WTC11 (cell line): ENCODE measurements at regions not wholly inside any gene's neighbourhood (a gene's known extent, or its start where the extent isn't known, plus 50 kb on each side); places are given as distances from the start of the nearest gene placed in this dataset.

Experiments used
- ATAC-seq: fragments of 200-7000 bp; cut with Tn5 transposase; 2 replicates; pipeline ENCODE4 v1.10.0; 2021; ENCODE audit warnings: mild to moderate bottlenecking, moderate library complexity
- CTCF ChIA-PET: fragments of 300-600 bp; sonication (Branson Sonifier 250); formaldehyde crosslinking; loops from one replicate; lab custom pipeline; 2021; ENCODE audit warnings: antibody characterized with exemption; lab: Charles Lee
- POLR2A ChIA-PET: fragments of 350-600 bp; sonication (Branson Sonifier 250); formaldehyde crosslinking; loops from one replicate; lab custom pipeline; 2021; ENCODE audit warnings: antibody characterized with exemption; lab: Charles Lee
- DNase-seq: peaks from one replicate; pipeline ENCODE4 v3.0.0; 2021; ENCODE audit warnings: low spot score
- H3K27ac Mint-ChIP-seq: 2 replicates; pipeline ENCODE4 v1.8.0; 2021; ENCODE audit warnings: mixed read lengths
- H3K27me3 Mint-ChIP-seq: 2 replicates; pipeline ENCODE4 v1.8.0; 2021; ENCODE audit warnings: low read depth, mild to moderate bottlenecking, moderate library complexity, mixed read lengths
- H3K36me3 Mint-ChIP-seq: 2 replicates; pipeline ENCODE4 v1.8.0; 2021; ENCODE audit warnings: mixed read lengths
- H3K4me1 Mint-ChIP-seq: 2 replicates; pipeline ENCODE4 v1.8.0; 2022; ENCODE audit warnings: mixed read lengths
- H3K4me3 Mint-ChIP-seq: 2 replicates; pipeline ENCODE4 v1.8.0; 2021; ENCODE audit warnings: mild to moderate bottlenecking, moderate library complexity, mixed read lengths
- H3K9me3 Mint-ChIP-seq: 2 replicates; pipeline ENCODE4 v1.8.0; 2021; ENCODE audit warnings: mixed read lengths
- E2F5 ChIP-seq: sonication (generic); formaldehyde crosslinking; IDR thresholded peaks from 2 replicates; pipeline ENCODE4 v1.8.1; 2022; ENCODE audit warnings: mild to moderate bottlenecking, moderate library complexity, missing genetic modification reagents
- ELF4 ChIP-seq: sonication (generic); formaldehyde crosslinking; IDR thresholded peaks from 2 replicates; pipeline ENCODE4 v1.8.1; 2022; ENCODE audit warnings: low read depth, mild to moderate bottlenecking, moderate library complexity, missing genetic modification reagents
- ETV6 ChIP-seq: sonication (generic); formaldehyde crosslinking; IDR thresholded peaks from 2 replicates; pipeline ENCODE4 v1.8.1; 2022; ENCODE audit warnings: mild to moderate bottlenecking, missing genetic modification reagents
- FOXJ3 ChIP-seq: sonication (generic); formaldehyde crosslinking; IDR thresholded peaks from 2 replicates; pipeline ENCODE4 v1.9.0; 2021; ENCODE audit warnings: missing genetic modification reagents, mild to moderate bottlenecking, borderline replicate concordance
- GABPB1 ChIP-seq: sonication (generic); formaldehyde crosslinking; IDR thresholded peaks from 2 replicates; pipeline ENCODE4 v1.8.1; 2023; ENCODE audit warnings: mild to moderate bottlenecking, missing genetic modification reagents
- NFE2L1 ChIP-seq: sonication (generic); formaldehyde crosslinking; IDR thresholded peaks from 2 replicates; pipeline ENCODE4 v1.8.1; 2023; ENCODE audit warnings: missing genetic modification reagents
- NFYB ChIP-seq: sonication (generic); formaldehyde crosslinking; conservative IDR thresholded peaks from 2 replicates; pipeline ENCODE4 v1.8.0; 2022; ENCODE audit warnings: low read depth, missing genetic modification reagents
- NR2C2 ChIP-seq: sonication (generic); formaldehyde crosslinking; IDR thresholded peaks from 2 replicates; pipeline ENCODE4 v1.8.0; 2022; ENCODE audit warnings: mild to moderate bottlenecking, missing genetic modification reagents
- PRDM15 ChIP-seq: sonication (generic); formaldehyde crosslinking; IDR thresholded peaks from 2 replicates; pipeline ENCODE4 v1.8.0; 2022; ENCODE audit warnings: missing genetic modification reagents
- SMAD4 ChIP-seq: sonication (generic); formaldehyde crosslinking; IDR thresholded peaks from 2 replicates; pipeline ENCODE4 v1.8.0; 2022; ENCODE audit warnings: mild to moderate bottlenecking, missing genetic modification reagents
- STAT6 ChIP-seq: sonication (generic); formaldehyde crosslinking; conservative IDR thresholded peaks from 2 replicates; pipeline ENCODE4 v1.8.1; 2023; ENCODE audit warnings: mild to moderate bottlenecking, low read depth, missing genetic modification reagents, moderate library complexity
- TP53 ChIP-seq: sonication (generic); formaldehyde crosslinking; IDR thresholded peaks from 2 replicates; pipeline ENCODE4 v1.8.1; 2023; ENCODE audit warnings: mild to moderate bottlenecking, missing genetic modification reagents
- ZNF396 ChIP-seq: fragments of 250-450 bp; sonication (Bioruptor Pico); IDR thresholded peaks from 2 replicates; pipeline ENCODE4 v1.8.0; 2021; ENCODE audit warnings: mild to moderate bottlenecking, moderate library complexity, borderline replicate concordance
- TF ChIP-seq, protein P1 (sequence below): sonication (generic); formaldehyde crosslinking; IDR thresholded peaks from 2 replicates; pipeline ENCODE4 v1.8.1; 2023; ENCODE audit warnings: mild to moderate bottlenecking, moderate library complexity, missing genetic modification reagents
- TF ChIP-seq, protein P2 (sequence below): sonication (generic); formaldehyde crosslinking; IDR thresholded peaks from 2 replicates; pipeline ENCODE4 v1.8.1; 2023; ENCODE audit warnings: mild to moderate bottlenecking, missing genetic modification reagents, moderate library complexity
- TF ChIP-seq, protein P3 (sequence below): sonication (generic); formaldehyde crosslinking; IDR thresholded peaks from 2 replicates; pipeline ENCODE4 v1.8.0; 2022; ENCODE audit warnings: mild to moderate bottlenecking, missing genetic modification reagents

- no peak for TF ChIP-seq PRDM15 (CRISPR knock-in tag)
- no peak for TF ChIP-seq E2F5 (CRISPR knock-in tag)
- no peak for TF ChIP-seq STAT6 (CRISPR knock-in tag)
Measured at GRCh38 chr3:159366476-159366875, 564.6 kb downstream of the MFSD1 start (continued).

- no peak overlapping the region for H3K27ac Mint-ChIP-seq
- ChIA-PET CTCF (no interaction called here), POLR2A (no interaction called here)
- TF ChIP-seq ELF4: no peak
- TF ChIP-seq STAT6 (CRISPR knock-in tag): no peak
- no peaks in the 10 kb centered on the region for H3K36me3 Mint-ChIP-seq
- DNase-seq: no peak
- H3K27me3 Mint-ChIP-seq: no peaks in the 10 kb centered on the region; the same call in 1 of the 2 replicates
- ATAC-seq: no peak
- H3K4me3 Mint-ChIP-seq: no peak overlapping the region
- H3K4me1 Mint-ChIP-seq: no peaks in the 10 kb centered on the region
- no peaks in the 10 kb centered on the region for H3K9me3 Mint-ChIP-seq
Measured at GRCh38 chr3:159371961-159372360, 570.1 kb downstream of the MFSD1 start.

DNA sequence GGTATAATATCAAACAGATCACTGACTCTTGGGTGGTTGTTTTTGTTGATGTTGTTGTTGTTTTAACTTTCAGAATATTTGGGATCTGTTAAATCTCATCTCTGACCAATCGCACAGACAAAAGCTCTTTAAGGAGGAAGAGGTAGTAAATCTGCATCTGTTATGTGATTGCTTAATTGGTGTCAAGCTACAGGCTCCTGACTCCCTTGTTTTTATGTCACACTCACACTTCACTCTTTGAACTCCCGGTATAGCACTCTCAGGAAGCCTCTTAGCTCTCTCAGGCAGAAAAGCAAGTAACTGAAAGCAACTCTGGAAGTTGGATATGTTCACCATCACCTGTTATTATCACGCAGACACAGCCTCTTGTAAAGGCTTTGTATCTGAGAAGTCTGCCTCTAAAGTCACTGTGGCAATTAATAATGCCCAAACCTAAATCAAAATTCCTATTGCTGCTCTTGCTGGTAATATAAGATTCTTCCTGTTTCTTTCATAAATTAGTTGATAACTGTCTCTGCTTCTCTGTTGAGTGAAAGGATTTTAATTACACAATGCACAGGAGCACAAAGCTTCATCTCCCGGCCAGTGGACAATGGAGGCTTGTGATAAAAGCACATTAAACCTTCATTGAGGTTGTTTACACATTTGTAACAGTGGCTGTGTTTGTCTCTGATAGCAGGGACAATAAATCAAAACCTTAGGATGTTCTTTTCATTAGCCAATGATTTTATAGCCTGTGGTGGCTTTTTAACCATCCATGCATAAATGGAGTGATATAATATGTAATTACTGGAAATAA, 576.7 kb downstream of the MFSD1 start:
- Mint-ChIP-seq H3K27ac (no peak overlapping the region), H3K36me3 (no peaks in the 10 kb centered on the region), H3K27me3 (no peaks in the 10 kb centered on the region; the same call in 1 of the 2 replicates), H3K4me1 (peaks cover 8% of the 10 kb centered on the region; the same call in 1 of the 2 replicates), H3K4me3 (no peak overlapping the region), H3K9me3 (no peaks in the 10 kb centered on the region)
- POLR2A ChIA-PET: no interaction called here
- ATAC-seq (no peak), DNase-seq (no peak)
- CTCF ChIA-PET: no interaction called here
- TF ChIP-seq NR2C2 (CRISPR knock-in tag): no peak

- Mint-ChIP-seq H3K36me3 (0 out of 2 replicates have a peak, but pooled peaks cover 2% of the 10 kb centered on the region), H3K4me1 (peaks cover 8% of the 10 kb centered on the region; the same call in 1 of the 2 replicates), H3K27me3 (no peaks in the 10 kb centered on the region; the same call in 1 of the 2 replicates), H3K27ac (no peak overlapping the region), H3K4me3 (no peak overlapping the region), H3K9me3 (peaks cover 3% of the 10 kb centered on the region)
- ChIA-PET CTCF (no interaction called here), POLR2A (no interaction called here)
- no peak for ATAC-seq
- no peak for DNase-seq
- TF ChIP-seq, protein P1, sequence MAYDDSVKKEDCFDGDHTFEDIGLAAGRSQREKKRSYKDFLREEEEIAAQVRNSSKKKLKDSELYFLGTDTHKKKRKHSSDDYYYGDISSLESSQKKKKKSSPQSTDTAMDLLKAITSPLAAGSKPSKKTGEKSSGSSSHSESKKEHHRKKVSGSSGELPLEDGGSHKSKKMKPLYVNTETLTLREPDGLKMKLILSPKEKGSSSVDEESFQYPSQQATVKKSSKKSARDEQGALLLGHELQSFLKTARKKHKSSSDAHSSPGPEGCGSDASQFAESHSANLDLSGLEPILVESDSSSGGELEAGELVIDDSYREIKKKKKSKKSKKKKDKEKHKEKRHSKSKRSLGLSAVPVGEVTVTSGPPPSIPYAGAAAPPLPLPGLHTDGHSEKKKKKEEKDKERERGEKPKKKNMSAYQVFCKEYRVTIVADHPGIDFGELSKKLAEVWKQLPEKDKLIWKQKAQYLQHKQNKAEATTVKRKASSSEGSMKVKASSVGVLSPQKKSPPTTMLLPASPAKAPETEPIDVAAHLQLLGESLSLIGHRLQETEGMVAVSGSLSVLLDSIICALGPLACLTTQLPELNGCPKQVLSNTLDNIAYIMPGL (CRISPR knock-in tag): no peak
- TF ChIP-seq NFE2L1 (CRISPR knock-in tag): no peak
- TF ChIP-seq, protein P2, sequence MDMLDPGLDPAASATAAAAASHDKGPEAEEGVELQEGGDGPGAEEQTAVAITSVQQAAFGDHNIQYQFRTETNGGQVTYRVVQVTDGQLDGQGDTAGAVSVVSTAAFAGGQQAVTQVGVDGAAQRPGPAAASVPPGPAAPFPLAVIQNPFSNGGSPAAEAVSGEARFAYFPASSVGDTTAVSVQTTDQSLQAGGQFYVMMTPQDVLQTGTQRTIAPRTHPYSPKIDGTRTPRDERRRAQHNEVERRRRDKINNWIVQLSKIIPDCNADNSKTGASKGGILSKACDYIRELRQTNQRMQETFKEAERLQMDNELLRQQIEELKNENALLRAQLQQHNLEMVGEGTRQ (CRISPR knock-in tag): no peak
- no peak for TF ChIP-seq NR2C2 (CRISPR knock-in tag)
- TF ChIP-seq ETV6: no peak
- TF ChIP-seq SMAD4: no peak
- TF ChIP-seq GABPB1 (CRISPR knock-in tag): no peak
- TF ChIP-seq TP53 (CRISPR knock-in tag): no peak
- TF ChIP-seq FOXJ3: no peak
- TF ChIP-seq NFYB (CRISPR knock-in tag): no peak
- TF ChIP-seq ZNF396 (CRISPR knock-in tag): no peak
- TF ChIP-seq, protein P3, sequence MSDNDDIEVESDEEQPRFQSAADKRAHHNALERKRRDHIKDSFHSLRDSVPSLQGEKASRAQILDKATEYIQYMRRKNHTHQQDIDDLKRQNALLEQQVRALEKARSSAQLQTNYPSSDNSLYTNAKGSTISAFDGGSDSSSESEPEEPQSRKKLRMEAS: no peak
Measured at GRCh38 chr3:159380891-159381290, 579.0 kb downstream of the MFSD1 start.
